ENCODE measurements at regions not wholly inside any gene's neighbourhood (a gene's known extent, or its start where the extent isn't known, plus 50 kb on each side); places are given as distances from the start of the nearest gene placed in this dataset.

- CTCF ChIA-PET, result no interaction called here
- no peak overlapping the region for H3K4me3 ChIP-seq
Measured at GRCh38 chr16:80442779-80443178, 98.0 kb upstream of the DYNLRB2 start.

DNA sequence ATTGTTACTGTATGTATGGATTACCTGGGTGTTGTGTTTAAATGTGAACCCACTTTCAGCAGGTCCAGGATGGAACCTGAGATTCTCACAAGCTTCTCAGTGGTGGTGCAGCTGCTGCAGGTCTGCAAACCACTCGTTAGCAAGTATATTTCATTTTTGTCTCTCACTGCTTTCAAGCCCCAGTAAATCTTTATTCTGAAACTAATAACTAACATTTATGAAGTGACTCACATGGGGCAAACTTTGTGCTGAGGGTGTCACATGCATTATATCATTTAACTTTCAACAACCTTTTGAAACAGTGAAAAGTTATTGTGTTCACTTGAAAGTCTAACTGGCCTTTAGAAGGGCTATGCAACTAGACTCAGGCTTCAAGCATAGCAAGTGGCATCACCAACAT, 98.9 kb upstream of the DYNLRB2 start:
- H3K27ac ChIP-seq, result no peak overlapping the region
- H3K4me1 ChIP-seq (replicated peaks; ENCODE audit: insufficient read depth), result no peaks in the 10 kb centered on the region
- intact Hi-C loops (cut with micrococcal nuclease; ENCODE audit: unreplicated experiment), result no loop called here
- no peaks in the 10 kb centered on the region for H3K36me3 ChIP-seq (ENCODE audit: low read depth)
- no peaks in the 10 kb centered on the region for H3K27me3 ChIP-seq (ENCODE audit: insufficient read depth, low read depth)
- H3F3A ChIP-seq (ENCODE audit: insufficient read depth, low read depth), result no peaks in the 10 kb centered on the region
- ChIA-PET CTCF (no interaction called here), POLR2A (ENCODE audit: unreplicated experiment) (no interaction called here)
- H3K79me2 ChIP-seq (ENCODE audit: low read depth), result no peaks in the 10 kb centered on the region
- H3K4me3 ChIP-seq, result no peak overlapping the region
- TF ChIP-seq, protein P1, sequence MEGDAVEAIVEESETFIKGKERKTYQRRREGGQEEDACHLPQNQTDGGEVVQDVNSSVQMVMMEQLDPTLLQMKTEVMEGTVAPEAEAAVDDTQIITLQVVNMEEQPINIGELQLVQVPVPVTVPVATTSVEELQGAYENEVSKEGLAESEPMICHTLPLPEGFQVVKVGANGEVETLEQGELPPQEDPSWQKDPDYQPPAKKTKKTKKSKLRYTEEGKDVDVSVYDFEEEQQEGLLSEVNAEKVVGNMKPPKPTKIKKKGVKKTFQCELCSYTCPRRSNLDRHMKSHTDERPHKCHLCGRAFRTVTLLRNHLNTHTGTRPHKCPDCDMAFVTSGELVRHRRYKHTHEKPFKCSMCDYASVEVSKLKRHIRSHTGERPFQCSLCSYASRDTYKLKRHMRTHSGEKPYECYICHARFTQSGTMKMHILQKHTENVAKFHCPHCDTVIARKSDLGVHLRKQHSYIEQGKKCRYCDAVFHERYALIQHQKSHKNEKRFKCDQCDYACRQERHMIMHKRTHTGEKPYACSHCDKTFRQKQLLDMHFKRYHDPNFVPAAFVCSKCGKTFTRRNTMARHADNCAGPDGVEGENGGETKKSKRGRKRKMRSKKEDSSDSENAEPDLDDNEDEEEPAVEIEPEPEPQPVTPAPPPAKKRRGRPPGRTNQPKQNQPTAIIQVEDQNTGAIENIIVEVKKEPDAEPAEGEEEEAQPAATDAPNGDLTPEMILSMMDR (conservative IDR thresholded peaks at IDR 0.05), result no peak
- TF ChIP-seq EZH2 (IDR thresholded peaks at IDR 0.05; ENCODE audit: low read depth), result no peak
- no peak overlapping the region for H3K4me2 ChIP-seq
- BruUV-seq (replicated peaks), result no TSS peak
- no peaks in the 10 kb centered on the region for H3K9me2 ChIP-seq (ENCODE audit: insufficient read depth)
- no peaks in the 10 kb centered on the region for H3K9me3 ChIP-seq (ENCODE audit: insufficient read depth, low read depth)
- no peak for DNase-seq
- H4K20me1 ChIP-seq (ENCODE audit: insufficient read depth), result no peaks in the 10 kb centered on the region
- H2AFZ ChIP-seq, result no peak overlapping the region

More at GRCh38 chr16:80442779-80443178, 98.0 kb upstream of the DYNLRB2 start:
- Histone ChIP-seq H3K27me3 (ENCODE audit: insufficient read depth, low read depth) (no peaks in the 10 kb centered on the region), H3K4me2 (no peak overlapping the region), H3K79me2 (ENCODE audit: low read depth) (no peaks in the 10 kb centered on the region), H2AFZ (no peak overlapping the region), H3K36me3 (ENCODE audit: low read depth) (no peaks in the 10 kb centered on the region), H3F3A (ENCODE audit: insufficient read depth, low read depth) (no peaks in the 10 kb centered on the region), H3K27ac (no peak overlapping the region), H3K4me1 (replicated peaks; ENCODE audit: insufficient read depth) (no peaks in the 10 kb centered on the region), H4K20me1 (ENCODE audit: insufficient read depth) (no peaks in the 10 kb centered on the region), H3K9me2 (ENCODE audit: insufficient read depth) (no peaks in the 10 kb centered on the region), H3K9me3 (ENCODE audit: insufficient read depth, low read depth) (no peaks in the 10 kb centered on the region)
- POLR2A ChIA-PET (ENCODE audit: unreplicated experiment), result no interaction called here
- intact Hi-C loops (cut with micrococcal nuclease; ENCODE audit: unreplicated experiment), result no loop called here
- TF ChIP-seq, protein P1 (conservative IDR thresholded peaks at IDR 0.05), result no peak
- no peak for TF ChIP-seq EZH2 (IDR thresholded peaks at IDR 0.05; ENCODE audit: low read depth)
- no peak for DNase-seq
- no TSS peak for BruUV-seq (replicated peaks)

DNA sequence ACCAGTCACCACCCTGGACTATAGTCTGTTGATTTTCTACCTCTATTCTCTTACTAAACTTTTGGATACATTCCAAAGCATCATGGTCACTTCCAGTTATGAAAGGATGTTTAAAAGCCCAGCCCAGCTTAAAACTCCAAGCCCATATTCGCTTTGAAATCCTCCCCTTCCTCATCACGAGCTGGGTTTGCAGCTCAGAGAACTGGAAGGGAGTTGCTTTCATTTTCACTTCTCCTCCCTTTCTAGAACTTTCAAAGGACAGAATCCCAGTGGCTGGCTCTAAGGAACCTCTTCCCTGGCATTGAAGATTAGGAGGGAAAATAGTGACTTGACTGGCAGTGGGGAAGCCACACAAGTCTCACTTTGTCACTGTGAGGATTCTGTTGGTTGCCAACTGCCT, 100.1 kb upstream of the DYNLRB2 start:
- no peak for DNase-seq
- no TSS peak for BruUV-seq (replicated peaks)
- Histone ChIP-seq H3K27me3 (ENCODE audit: insufficient read depth, low read depth) (no peaks in the 10 kb centered on the region), H3K9me3 (ENCODE audit: insufficient read depth, low read depth) (no peaks in the 10 kb centered on the region), H3K36me3 (ENCODE audit: low read depth) (no peaks in the 10 kb centered on the region), H4K20me1 (ENCODE audit: insufficient read depth) (no peaks in the 10 kb centered on the region), H3K4me2 (no peak overlapping the region), H3K9me2 (ENCODE audit: insufficient read depth) (no peaks in the 10 kb centered on the region), H2AFZ (no peak overlapping the region), H3K4me3 (no peak overlapping the region), H3K4me1 (replicated peaks; ENCODE audit: insufficient read depth) (no peaks in the 10 kb centered on the region), H3F3A (ENCODE audit: insufficient read depth, low read depth) (no peaks in the 10 kb centered on the region), H3K79me2 (ENCODE audit: low read depth) (no peaks in the 10 kb centered on the region), H3K27ac (no peak overlapping the region)
- ChIA-PET CTCF (no interaction called here), POLR2A (ENCODE audit: unreplicated experiment) (no interaction called here)
- intact Hi-C loops (cut with micrococcal nuclease; ENCODE audit: unreplicated experiment), result no loop called here
- TF ChIP-seq, protein P1 (conservative IDR thresholded peaks at IDR 0.05), result no peak
- TF ChIP-seq EZH2 (IDR thresholded peaks at IDR 0.05; ENCODE audit: low read depth), result no peak

All from PC-9 (cell line).